Smooth muscle cell (in vitro differentiated cells): ENCODE measurements at regions not wholly inside any gene's neighbourhood (a gene's known extent, or its start where the extent isn't known, plus 50 kb on each side); places are given as distances from the start of the nearest gene placed in this dataset.

Experiments used
- DNase-seq: peaks from one replicate; lab custom pipeline; 2025; ENCODE audit not compliant: unreplicated experiment; lab: John Stamatoyannopoulos, UW
- H2AFZ ChIP-seq: fragments of 200-600 bp; sonication (generic); 2 replicates; pipeline ENCODE4 v1.6.0; 2016; ENCODE audit warnings: antibody characterized with exemption, low read depth, mild to moderate bottlenecking
- H3F3A ChIP-seq: fragments of 200-600 bp; sonication (generic); 2 replicates; pipeline ENCODE4 v1.6.0; 2017; ENCODE audit warnings: antibody characterized with exemption, low read depth
- H3K27ac ChIP-seq: fragments of 200-600 bp; sonication (generic); 2 replicates; pipeline ENCODE4 v1.5.1; 2016; ENCODE audit warnings: low read depth, mild to moderate bottlenecking
- H3K27me3 ChIP-seq: fragments of 200-600 bp; sonication (generic); 2 replicates; pipeline ENCODE4 v1.6.1; 2016; ENCODE audit warnings: low read depth, mild to moderate bottlenecking
- H3K36me3 ChIP-seq: fragments of 200-600 bp; sonication (generic); 2 replicates; pipeline ENCODE4 v1.5.1; 2016; ENCODE audit warnings: low read depth
- H3K4me1 ChIP-seq: fragments of 200-600 bp; sonication (generic); 2 replicates; pipeline ENCODE4 v1.5.1; 2016; ENCODE audit warnings: low read depth
- H3K4me2 ChIP-seq: fragments of 200-600 bp; sonication (generic); 2 replicates; pipeline ENCODE4 v1.6.0; 2016; ENCODE audit warnings: mild to moderate bottlenecking
- H3K4me3 ChIP-seq: fragments of 200-600 bp; sonication (generic); 2 replicates; pipeline ENCODE4 v1.5.1; 2016; ENCODE audit warnings: mild to moderate bottlenecking
- H3K79me2 ChIP-seq: fragments of 200-600 bp; sonication (generic); 2 replicates; pipeline ENCODE4 v1.6.0; 2016; ENCODE audit warnings: low read depth, mild to moderate bottlenecking
- H3K9ac ChIP-seq: fragments of 200-600 bp; sonication (generic); 2 replicates; pipeline ENCODE4 v1.6.0; 2016; ENCODE audit warnings: low read depth
- H3K9me3 ChIP-seq: fragments of 200-600 bp; sonication (generic); replicated peaks from 2 replicates; pipeline ENCODE4 v1.5.1; 2016; ENCODE audit warnings: low read depth
- H4K20me1 ChIP-seq: fragments of 200-600 bp; sonication (generic); 2 replicates; pipeline ENCODE4 v1.6.0; 2016; ENCODE audit warnings: low read depth
- WGBS: methylation state at CpG from one replicate; pipeline ENCODE4 v1.1.7; 2016; ENCODE audit warnings: low lambda C conversion rate; 5-methylcytosine and 5-hydroxymethylcytosine counted together
- TF ChIP-seq, protein P1 (sequence below): fragments of 200-600 bp; sonication (generic); IDR thresholded peaks from 2 replicates; pipeline ENCODE4 v1.5.1; 2017; ENCODE audit warnings: borderline replicate concordance, mild to moderate bottlenecking, antibody characterized with exemption; ENCODE audit not compliant: insufficient read depth, poor library complexity, severe bottlenecking

DNA sequence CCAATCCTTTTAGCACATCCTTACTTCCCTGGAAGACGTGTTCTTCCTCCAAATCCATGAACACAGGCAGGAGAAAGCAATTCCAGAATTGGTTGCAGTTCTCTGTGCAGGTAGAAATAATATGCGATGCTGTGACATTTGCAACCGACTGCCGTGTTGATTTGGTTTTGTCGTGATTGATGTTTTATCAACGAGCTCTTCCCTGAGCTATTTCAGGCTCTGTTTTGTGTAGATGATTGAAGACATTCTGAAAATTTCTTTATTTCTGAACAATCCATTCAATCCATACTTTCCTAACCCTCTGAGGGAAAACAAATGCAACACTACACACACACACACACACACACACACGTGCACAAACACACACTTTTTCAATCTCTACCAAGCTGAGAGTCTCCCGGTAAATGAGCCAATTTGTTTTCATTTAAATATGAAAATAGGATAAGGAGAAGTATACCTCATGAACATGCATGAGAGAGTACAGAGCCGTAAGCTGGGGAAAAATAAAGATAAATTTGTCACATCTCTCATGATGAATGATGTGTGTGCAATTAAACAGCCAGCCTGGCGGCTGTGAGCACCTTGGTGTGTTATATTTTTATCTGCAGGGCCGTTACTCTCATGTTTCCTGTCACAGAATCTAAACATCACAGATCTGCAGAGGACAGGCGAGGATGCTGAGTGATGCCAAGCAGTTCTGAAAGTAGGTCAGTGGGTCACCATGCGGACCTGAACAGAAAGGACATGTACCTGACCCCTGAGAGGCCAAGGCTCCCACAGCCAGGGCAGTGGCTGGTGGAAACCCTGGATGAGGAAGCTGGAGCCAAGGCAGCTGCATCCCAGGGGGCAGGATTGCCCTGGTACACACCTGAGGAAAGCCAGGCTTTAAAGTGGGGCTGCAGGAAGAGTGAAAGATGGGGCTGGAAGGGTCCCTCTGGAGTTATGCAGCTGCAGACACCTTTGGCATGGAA lies 64.8 kb downstream of the PDCL3 start:
- Histone ChIP-seq H3K4me1 (no peaks in the 10 kb centered on the region), H3K27ac (no peak overlapping the region), H2AFZ (no peak overlapping the region), H3K9ac (no peak overlapping the region), H3K36me3 (no peaks in the 10 kb centered on the region), H3K4me3 (no peak overlapping the region), H3K79me2 (no peaks in the 10 kb centered on the region), H3F3A (no peaks in the 10 kb centered on the region), H3K27me3 (peaks cover 12% of the 10 kb centered on the region), H3K9me3 (no peaks in the 10 kb centered on the region), H3K4me2 (no peak overlapping the region), H4K20me1 (no peaks in the 10 kb centered on the region)
- WGBS = 88% methylated on average over 13 of the region's 13 CpGs
- TF ChIP-seq, protein P1, sequence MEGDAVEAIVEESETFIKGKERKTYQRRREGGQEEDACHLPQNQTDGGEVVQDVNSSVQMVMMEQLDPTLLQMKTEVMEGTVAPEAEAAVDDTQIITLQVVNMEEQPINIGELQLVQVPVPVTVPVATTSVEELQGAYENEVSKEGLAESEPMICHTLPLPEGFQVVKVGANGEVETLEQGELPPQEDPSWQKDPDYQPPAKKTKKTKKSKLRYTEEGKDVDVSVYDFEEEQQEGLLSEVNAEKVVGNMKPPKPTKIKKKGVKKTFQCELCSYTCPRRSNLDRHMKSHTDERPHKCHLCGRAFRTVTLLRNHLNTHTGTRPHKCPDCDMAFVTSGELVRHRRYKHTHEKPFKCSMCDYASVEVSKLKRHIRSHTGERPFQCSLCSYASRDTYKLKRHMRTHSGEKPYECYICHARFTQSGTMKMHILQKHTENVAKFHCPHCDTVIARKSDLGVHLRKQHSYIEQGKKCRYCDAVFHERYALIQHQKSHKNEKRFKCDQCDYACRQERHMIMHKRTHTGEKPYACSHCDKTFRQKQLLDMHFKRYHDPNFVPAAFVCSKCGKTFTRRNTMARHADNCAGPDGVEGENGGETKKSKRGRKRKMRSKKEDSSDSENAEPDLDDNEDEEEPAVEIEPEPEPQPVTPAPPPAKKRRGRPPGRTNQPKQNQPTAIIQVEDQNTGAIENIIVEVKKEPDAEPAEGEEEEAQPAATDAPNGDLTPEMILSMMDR = no peak
- no peak for DNase-seq

DNA sequence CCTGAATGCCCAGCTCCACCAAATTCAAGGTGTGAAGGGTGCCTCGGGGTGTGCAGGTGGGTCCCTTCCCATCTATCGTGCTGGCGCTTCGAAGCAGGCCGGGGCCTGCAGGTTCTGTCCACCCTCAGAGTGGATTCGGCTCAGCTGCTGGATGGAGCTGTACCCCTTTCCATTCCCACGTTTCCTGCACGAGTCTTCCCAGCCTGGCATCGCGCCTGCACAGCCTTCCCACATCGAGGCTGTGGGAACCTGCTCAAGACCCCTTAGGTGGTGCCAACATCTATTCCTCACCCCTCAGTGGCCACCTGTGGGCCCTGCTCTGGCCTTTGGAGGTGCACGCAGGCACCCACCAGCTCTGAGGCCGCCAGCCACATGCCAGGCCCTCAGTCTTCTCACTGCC lies 65.7 kb downstream of the PDCL3 start:
- Histone ChIP-seq H3K9me3 (no peaks in the 10 kb centered on the region), H3K9ac (no peak overlapping the region), H4K20me1 (no peaks in the 10 kb centered on the region), H3K4me3 (no peak overlapping the region), H3K4me2 (no peak overlapping the region), H3K79me2 (no peaks in the 10 kb centered on the region), H3F3A (no peaks in the 10 kb centered on the region), H3K4me1 (no peaks in the 10 kb centered on the region), H3K36me3 (no peaks in the 10 kb centered on the region), H2AFZ (no peak overlapping the region), H3K27ac (no peak overlapping the region), H3K27me3 (peaks cover 12% of the 10 kb centered on the region)
- no peak for DNase-seq
- TF ChIP-seq, protein P1 = no peak
- WGBS = 91% methylated on average over 13 of the region's 13 CpGs

DNA sequence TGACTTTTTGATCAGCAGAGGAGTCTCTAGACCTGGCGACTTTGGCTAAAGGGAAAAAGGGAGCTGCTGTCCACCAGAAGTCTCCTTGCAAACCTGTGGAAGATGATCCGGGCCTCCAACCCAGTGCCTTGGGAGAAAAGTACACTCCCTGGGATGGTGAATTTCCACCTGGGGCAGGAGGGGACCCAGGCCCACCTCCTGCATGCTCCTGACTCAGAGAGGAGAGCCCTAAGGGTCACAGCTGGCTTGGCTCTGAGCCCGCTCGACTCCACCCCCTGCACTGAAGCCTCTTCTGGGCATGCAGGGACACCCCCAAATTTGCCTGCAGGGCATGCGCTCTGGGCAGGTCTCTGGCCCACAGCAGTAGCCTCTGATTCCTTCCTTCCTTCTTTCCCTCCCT lies 66.5 kb downstream of the PDCL3 start:
- DNase-seq = no peak
- TF ChIP-seq, protein P1 = no peak
- H4K20me1 ChIP-seq = no peaks in the 10 kb centered on the region
- 88% methylated on average over 5 of the region's 5 CpGs for WGBS
- H3K4me2 ChIP-seq = no peak overlapping the region
- H3K9me3 ChIP-seq = no peaks in the 10 kb centered on the region
- no peaks in the 10 kb centered on the region for H3K79me2 ChIP-seq
- no peak overlapping the region for H3K9ac ChIP-seq
- H3K36me3 ChIP-seq = no peaks in the 10 kb centered on the region
- H3K4me3 ChIP-seq = no peak overlapping the region
- H3F3A ChIP-seq = no peaks in the 10 kb centered on the region
- peaks cover 12% of the 10 kb centered on the region for H3K27me3 ChIP-seq
- H2AFZ ChIP-seq = no peak overlapping the region
- no peaks in the 10 kb centered on the region for H3K4me1 ChIP-seq
- no peak overlapping the region for H3K27ac ChIP-seq
